Esophagus (tissue), 2 donors: ENCODE measurements at regions not wholly inside any gene's neighbourhood (a gene's known extent, or its start where the extent isn't known, plus 50 kb on each side); places are given as distances from the start of the nearest gene placed in this dataset.
"Not testable (repeated sequence)": the region's sequence is repeated elsewhere in the genome, so short reads cannot be mapped to it uniquely, and the experiment has no call there.

Experiments used
- H3K27ac ChIP-seq, 2 donors: one replicate each; pipeline ENCODE4 v1.5.1; 2013; ENCODE audit warnings: low read depth in 2 of 2, mild to moderate bottlenecking in 2 of 2, inconsistent platforms in 1 of 2, low read length in 1 of 2, moderate library complexity in 1 of 2
- H3K27me3 ChIP-seq, 2 donors: one replicate each; pipeline ENCODE4 v1.6.1; 2013; ENCODE audit warnings: low read length in 2 of 2, control low read depth in 1 of 2, mild to moderate bottlenecking in 1 of 2; ENCODE audit not compliant: insufficient read depth in 2 of 2, control insufficient read depth in 1 of 2
- H3K36me3 ChIP-seq, 2 donors: one replicate each; pipeline ENCODE4 v1.6.1; 2013; ENCODE audit warnings: low read length in 1 of 2; ENCODE audit not compliant: control insufficient read depth in 2 of 2, insufficient read depth in 2 of 2
- H3K4me1 ChIP-seq, 2 donors: one replicate each; pipeline ENCODE4 v1.6.1; 2013; ENCODE audit warnings: low read length in 1 of 2; ENCODE audit not compliant: control insufficient read depth in 2 of 2, insufficient read depth in 2 of 2
- H3K4me3 ChIP-seq, 2 donors: one replicate each; pipeline ENCODE4 v1.5.1; 2013; ENCODE audit warnings: low read length in 2 of 2, mild to moderate bottlenecking in 2 of 2, low read depth in 1 of 2, moderate library complexity in 1 of 2
- H3K9me3 ChIP-seq, 2 donors: one replicate each; pipeline ENCODE4 v1.6.1; 2013; ENCODE audit warnings: mild to moderate bottlenecking in 2 of 2, low read depth in 1 of 2, low read length in 1 of 2, moderate library complexity in 1 of 2; ENCODE audit not compliant: control insufficient read depth in 2 of 2, insufficient read depth in 1 of 2
- WGBS, 2 donors: extraction: QIAGEN DNeasy Blood & Tissue Kit; methylation state at CpG; one replicate each; pipeline ENCODE4 v1.1.7; 2013; 5-methylcytosine and 5-hydroxymethylcytosine counted together
- donor health status: healthy with polysubstance abuse.
- donor health status: Bipolar disorder and iron deficiency.

DNA sequence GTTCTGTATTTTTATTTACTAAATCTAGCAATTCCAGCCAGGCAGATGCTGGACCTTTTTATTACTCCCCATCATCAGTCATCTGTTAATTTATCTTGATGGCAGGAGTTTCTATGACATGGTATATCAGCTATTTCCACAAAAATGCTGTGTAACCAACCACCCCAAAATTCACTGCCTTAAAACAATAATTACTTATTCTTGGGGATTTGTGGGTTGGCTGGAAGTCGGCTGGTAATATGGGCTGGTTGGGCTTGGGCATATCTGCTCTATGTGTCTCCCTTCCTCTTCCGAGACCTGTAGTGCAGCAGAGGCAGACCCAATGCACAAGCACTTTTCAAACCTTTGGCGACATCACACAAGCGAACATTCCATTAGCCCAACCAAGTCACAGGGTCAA, 92.1 kb upstream of the UBE2E1 start:
- Histone ChIP-seq H3K36me3 (no peaks in the 10 kb centered on the region), H3K4me3 (no peak overlapping the region)

GRCh38 chr3:23720059-23720458, 85.7 kb upstream of the UBE2E1 start:
- no peak overlapping the region for H3K27ac ChIP-seq
- H3K4me1 ChIP-seq: peaks cover 0 to 2% of the 10 kb centered on the region in 2 donors
- no peaks in the 10 kb centered on the region for H3K36me3 ChIP-seq
- WGBS, 2 donors: 88 to 89% methylated on average over 2 of the region's 2 CpGs
- H3K4me3 ChIP-seq: no peak overlapping the region
- H3K9me3 ChIP-seq: no peaks in the 10 kb centered on the region
- no peaks in the 10 kb centered on the region for H3K27me3 ChIP-seq

More for the DNA sequence above, 92.1 kb upstream of the UBE2E1 start:
- Histone ChIP-seq H3K9me3 (no peaks in the 10 kb centered on the region), H3K27ac (no peak overlapping the region), H3K27me3 (no peaks in the 10 kb centered on the region), H3K4me1 (no peaks in the 10 kb centered on the region)
- WGBS, 2 donors: 92 to 94% methylated on average over 4 of the region's 4 CpGs

GRCh38 chr3:23720885-23721284, 84.9 kb upstream of the UBE2E1 start:
- Histone ChIP-seq H3K27ac (peak overlapping the region in 1 of 2 donors; percentile 21), H3K36me3 (no peaks in the 10 kb centered on the region), H3K9me3 (no peaks in the 10 kb centered on the region), H3K27me3 (no peaks in the 10 kb centered on the region), H3K4me3 (no peak overlapping the region), H3K4me1 (peaks cover 0 to 2% of the 10 kb centered on the region in 2 donors)
- WGBS, 2 donors: 45 to 48% methylated on average over 2 of the region's 2 CpGs

GRCh38 chr3:23723141-23723540, 82.6 kb upstream of the UBE2E1 start:
- H3K27ac ChIP-seq: no peak overlapping the region
- H3K27me3 ChIP-seq: no peaks in the 10 kb centered on the region
- H3K4me3 ChIP-seq: no peak overlapping the region
- H3K4me1 ChIP-seq: peaks cover 0 to 2% of the 10 kb centered on the region in 2 donors
- H3K9me3 ChIP-seq: no peaks in the 10 kb centered on the region
- 94 to 96% methylated on average over 5 of the region's 5 CpGs for WGBS, 2 donors
- no peaks in the 10 kb centered on the region for H3K36me3 ChIP-seq

- no peak overlapping the region for H3K27ac ChIP-seq
- H3K36me3 ChIP-seq: no peaks in the 10 kb centered on the region
- H3K4me1 ChIP-seq: peaks cover 0 to 8% of the 10 kb centered on the region in 2 donors
- no peak overlapping the region for H3K4me3 ChIP-seq
- H3K27me3 ChIP-seq: no peaks in the 10 kb centered on the region
- no peaks in the 10 kb centered on the region for H3K9me3 ChIP-seq
Observed at GRCh38 chr3:23723930-23724329, 81.8 kb upstream of the UBE2E1 start.

DNA sequence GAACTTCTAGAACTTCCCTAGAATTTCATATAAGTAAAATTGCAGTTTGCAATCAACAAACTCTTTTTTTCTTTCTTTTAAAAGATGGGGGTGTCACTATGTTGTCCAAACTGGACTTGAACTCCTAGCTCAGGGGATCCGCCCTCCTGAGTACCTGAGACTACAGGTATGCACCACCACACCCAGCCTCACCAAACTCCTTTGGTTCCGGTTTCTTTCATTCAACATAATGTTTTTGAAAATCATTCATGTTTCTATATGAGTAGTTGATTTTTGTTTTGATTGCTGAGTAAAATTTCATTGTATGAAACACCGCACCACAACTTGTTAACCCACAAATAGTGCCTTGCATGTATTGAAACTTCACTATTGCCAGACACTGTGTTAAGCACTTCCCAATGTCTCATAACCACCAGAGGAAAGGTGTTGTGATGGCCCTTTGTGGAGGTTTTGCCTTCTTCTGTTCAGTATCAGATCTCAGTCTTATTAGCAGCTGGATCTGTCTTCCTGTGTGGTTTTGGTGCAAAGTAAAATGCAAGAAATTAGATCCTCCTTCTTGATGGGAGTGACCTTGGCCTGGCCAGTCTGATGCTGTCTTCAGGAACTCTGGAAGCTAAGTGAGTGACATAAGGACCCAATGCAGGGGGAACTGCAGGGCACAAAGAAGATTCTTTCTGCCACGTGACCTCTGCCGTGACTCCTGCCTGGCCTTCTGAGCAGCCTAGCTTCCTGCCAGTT, 78.8 kb upstream of the UBE2E1 start:
- WGBS, 2 donors: 72 to 76% methylated on average over 5 of the region's 5 CpGs
- Histone ChIP-seq H3K27ac (no peak overlapping the region), H3K36me3 (no peaks in the 10 kb centered on the region), H3K9me3 (no peaks in the 10 kb centered on the region), H3K4me1 (peaks cover 0 to 7% of the 10 kb centered on the region in 2 donors), H3K27me3 (no peaks in the 10 kb centered on the region), H3K4me3 (no peak overlapping the region)

DNA sequence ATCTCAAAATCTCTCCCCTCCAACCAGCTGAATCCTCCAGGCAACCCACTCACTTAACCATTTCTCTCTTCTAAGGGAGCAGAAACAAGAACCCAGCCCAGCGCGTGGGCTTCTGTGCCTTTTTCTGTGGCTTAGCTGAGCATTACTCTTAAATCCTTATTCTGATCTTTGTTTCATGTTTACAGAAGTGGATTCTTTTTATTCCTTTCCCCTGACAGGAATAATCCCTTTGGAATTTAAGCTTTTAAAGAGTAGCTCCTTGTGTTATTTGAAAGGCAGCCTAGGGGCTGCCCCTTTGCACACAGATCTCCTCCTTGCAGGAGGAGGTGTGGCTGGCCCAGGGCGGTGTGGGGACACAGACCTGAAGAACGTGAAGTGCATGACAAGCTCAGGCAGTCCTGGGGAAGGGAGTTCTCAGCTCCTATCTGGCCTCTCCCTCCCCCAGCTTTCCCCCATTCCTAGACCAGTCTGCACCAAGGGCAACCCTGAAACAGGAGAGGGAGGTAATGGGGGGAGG, 77.1 kb upstream of the UBE2E1 start:
- H3K27me3 ChIP-seq: no peaks in the 10 kb centered on the region
- H3K4me3 ChIP-seq: no peak overlapping the region
- H3K27ac ChIP-seq: peak overlapping the region in 1 of 2 donors; percentile 50
- no peaks in the 10 kb centered on the region for H3K9me3 ChIP-seq
- 33 to 52% methylated on average over 4 of the region's 4 CpGs for WGBS, 2 donors
- H3K4me1 ChIP-seq: peaks cover 0 to 7% of the 10 kb centered on the region in 2 donors
- no peaks in the 10 kb centered on the region for H3K36me3 ChIP-seq

DNA sequence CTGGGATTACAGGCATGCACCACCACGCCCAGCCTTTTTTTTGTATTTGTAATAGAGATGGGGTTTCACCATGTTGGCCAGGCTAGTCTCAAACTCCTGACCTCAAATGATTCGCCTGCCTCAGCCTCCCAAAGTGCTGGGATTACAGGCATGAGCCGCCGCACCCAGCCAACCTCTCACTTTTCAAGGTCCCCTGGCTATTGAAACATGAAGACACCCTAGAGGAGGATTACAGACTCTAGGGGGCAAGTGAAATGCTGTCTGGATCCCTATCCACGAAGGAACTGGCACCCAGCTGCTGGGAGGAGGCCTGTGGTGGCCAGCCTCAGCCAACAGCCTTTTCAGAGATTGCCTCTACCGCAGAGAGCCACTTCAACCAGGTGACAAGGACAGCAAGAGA, 76.4 kb upstream of the UBE2E1 start:
- WGBS, 2 donors: 90 to 92% methylated on average over 6 of the region's 6 CpGs
- not testable (repeated sequence) for H3K27ac ChIP-seq, H3K9me3 ChIP-seq, H3K36me3 ChIP-seq, H3K4me3 ChIP-seq, H3K27me3 ChIP-seq, H3K4me1 ChIP-seq

DNA sequence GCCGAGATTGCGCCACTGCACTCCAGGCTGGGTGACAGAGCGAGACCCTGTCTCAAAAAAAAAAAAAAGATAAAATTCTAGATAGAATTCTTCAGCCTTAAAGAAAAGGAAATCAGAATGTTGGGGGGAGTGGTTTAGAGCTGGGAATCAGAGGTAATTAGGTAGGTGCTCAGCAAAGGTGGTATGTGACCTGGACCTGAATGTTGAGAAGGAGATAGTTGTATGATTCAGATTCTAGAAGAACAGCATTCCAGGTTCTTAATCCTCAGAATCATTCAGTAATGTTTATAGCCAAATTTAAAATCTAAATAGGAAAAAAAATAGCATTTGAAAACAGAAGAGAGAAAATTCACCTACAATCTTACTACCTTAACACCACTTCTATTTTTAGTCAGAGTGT, 71.3 kb upstream of the UBE2E1 start:
- Histone ChIP-seq H3K27ac (no peak overlapping the region), H3K27me3 (no peaks in the 10 kb centered on the region), H3K4me1 (no peaks in the 10 kb centered on the region), H3K4me3 (no peak overlapping the region), H3K36me3 (no peaks in the 10 kb centered on the region), H3K9me3 (no peaks in the 10 kb centered on the region)
- 91 to 96% methylated on average over 3 of the region's 3 CpGs for WGBS, 2 donors

DNA sequence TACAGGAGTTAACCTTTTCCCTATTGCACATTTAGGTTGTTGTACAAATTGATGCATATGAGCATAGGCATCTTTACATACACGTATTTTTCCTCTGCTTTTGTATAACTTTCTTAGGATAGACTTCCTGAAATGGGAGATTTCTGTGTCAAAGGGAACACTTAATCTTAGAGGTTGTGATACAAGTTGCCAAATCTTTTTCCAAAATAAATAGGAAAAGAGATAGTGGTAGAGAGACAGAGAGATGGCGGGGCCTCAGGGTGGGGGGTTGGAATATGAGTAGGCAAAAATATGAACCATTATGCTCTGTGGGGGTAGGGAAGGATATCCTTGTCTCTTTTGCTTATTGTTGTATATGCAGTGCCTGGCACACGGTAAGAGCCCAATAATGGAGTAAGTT, 70.7 kb upstream of the UBE2E1 start:
- H3K4me1 ChIP-seq: no peaks in the 10 kb centered on the region
- no peaks in the 10 kb centered on the region for H3K9me3 ChIP-seq
- H3K4me3 ChIP-seq: no peak overlapping the region
- no peak overlapping the region for H3K27ac ChIP-seq
- H3K27me3 ChIP-seq: no peaks in the 10 kb centered on the region
- WGBS, 2 donors: 52 to 57% methylated on average over 3 of the region's 3 CpGs
- H3K36me3 ChIP-seq: no peaks in the 10 kb centered on the region
